ENCODE measurements at regions not wholly inside any gene's neighbourhood (a gene's known extent, or its start where the extent isn't known, plus 50 kb on each side); places are given as distances from the start of the nearest gene placed in this dataset.

- TF ChIP-seq, protein P1, sequence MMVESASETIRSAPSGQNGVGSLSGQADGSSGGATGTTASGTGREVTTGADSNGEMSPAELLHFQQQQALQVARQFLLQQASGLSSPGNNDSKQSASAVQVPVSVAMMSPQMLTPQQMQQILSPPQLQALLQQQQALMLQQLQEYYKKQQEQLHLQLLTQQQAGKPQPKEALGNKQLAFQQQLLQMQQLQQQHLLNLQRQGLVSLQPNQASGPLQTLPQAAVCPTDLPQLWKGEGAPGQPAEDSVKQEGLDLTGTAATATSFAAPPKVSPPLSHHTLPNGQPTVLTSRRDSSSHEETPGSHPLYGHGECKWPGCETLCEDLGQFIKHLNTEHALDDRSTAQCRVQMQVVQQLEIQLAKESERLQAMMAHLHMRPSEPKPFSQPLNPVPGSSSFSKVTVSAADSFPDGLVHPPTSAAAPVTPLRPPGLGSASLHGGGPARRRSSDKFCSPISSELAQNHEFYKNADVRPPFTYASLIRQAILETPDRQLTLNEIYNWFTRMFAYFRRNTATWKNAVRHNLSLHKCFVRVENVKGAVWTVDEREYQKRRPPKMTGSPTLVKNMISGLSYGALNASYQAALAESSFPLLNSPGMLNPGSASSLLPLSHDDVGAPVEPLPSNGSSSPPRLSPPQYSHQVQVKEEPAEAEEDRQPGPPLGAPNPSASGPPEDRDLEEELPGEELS (CRISPR knock-in tag; IDR thresholded peaks at IDR 0.05; ENCODE audit: borderline replicate concordance): no peak
- TF ChIP-seq CEBPG (CRISPR knock-in tag; IDR thresholded peaks at IDR 0.05) (no peak), CEBPG (tag; conservative IDR thresholded peaks at IDR 0.05 in 1 of 2, IDR thresholded peaks at IDR 0.05 in 1 of 2) (no peak), SAP30 (IDR thresholded peaks at IDR 0.05; ENCODE audit: borderline replicate concordance, insufficient read depth, low read depth, low read length, poor library complexity, severe bottlenecking) (no peak), ZNF785 (CRISPR knock-in tag; IDR thresholded peaks at IDR 0.05) (no peak), ZNF551 (CRISPR knock-in tag; IDR thresholded peaks at IDR 0.05) (no peak)
These were observed 241.5 kb upstream of the MYT1L start (continued) for GRCh38 chr2:2572393-2573204.

All from K562 (cell line).